Endodermal cell (in vitro differentiated cells): ENCODE measurements at regions not wholly inside any gene's neighbourhood (a gene's known extent, or its start where the extent isn't known, plus 50 kb on each side); places are given as distances from the start of the nearest gene placed in this dataset.

Experiments
- DNase-seq: peaks from one replicate; pipeline ENCODE4 v3.0.0-alpha.2; 2017
- H3K27ac ChIP-seq: 2 replicates; pipeline ENCODE4 v1.5.1; 2013; ENCODE audit warnings: mild to moderate bottlenecking, low read depth, low read length, moderate library complexity
- H3K27me3 ChIP-seq: 2 replicates; pipeline ENCODE4 v1.6.1; 2013; ENCODE audit warnings: mild to moderate bottlenecking, low read length, moderate library complexity; ENCODE audit not compliant: insufficient read depth, control insufficient read depth, poor library complexity, severe bottlenecking
- H3K36me3 ChIP-seq: 2 replicates; pipeline ENCODE4 v1.7.0; 2013; ENCODE audit warnings: mild to moderate bottlenecking, low read length, moderate library complexity; ENCODE audit not compliant: control insufficient read depth, insufficient read depth
- H3K4me1 ChIP-seq: one replicate; pipeline ENCODE4 v1.7.0; 2013; ENCODE audit warnings: low read length; ENCODE audit not compliant: control insufficient read depth, insufficient read depth
- H3K4me3 ChIP-seq: 2 replicates; pipeline ENCODE4 v1.5.1; 2013; ENCODE audit warnings: mild to moderate bottlenecking, low read length, moderate library complexity
- H3K9ac ChIP-seq: 2 replicates; pipeline ENCODE4 v1.6.1; 2013; ENCODE audit warnings: mild to moderate bottlenecking, low read length, moderate library complexity; ENCODE audit not compliant: poor library complexity, severe bottlenecking; ENCODE audit errors: extremely low read depth
- H3K9me3 ChIP-seq: 2 replicates; pipeline ENCODE4 v1.6.1; 2013; ENCODE audit warnings: mild to moderate bottlenecking, low read length, moderate library complexity; ENCODE audit not compliant: control insufficient read depth
- H3K27ac Mint-ChIP-seq: 2 replicates; pipeline ENCODE4 v1.8.0; 2020; ENCODE audit warnings: mixed read lengths
- H3K27me3 Mint-ChIP-seq: 2 replicates; pipeline ENCODE4 v1.8.0; 2021; ENCODE audit warnings: mild to moderate bottlenecking, mixed read lengths; ENCODE audit not compliant: insufficient read depth
- H3K36me3 Mint-ChIP-seq: 2 replicates; pipeline ENCODE4 v1.8.0; 2020; ENCODE audit warnings: low read depth, mixed read lengths
- H3K4me1 Mint-ChIP-seq: 2 replicates; pipeline ENCODE4 v1.8.0; 2020; ENCODE audit warnings: mixed read lengths
- H3K4me3 Mint-ChIP-seq: 2 replicates; pipeline ENCODE4 v1.8.0; 2020; ENCODE audit warnings: mild to moderate bottlenecking, moderate library complexity, mixed read lengths
- H3K9me3 Mint-ChIP-seq: 2 replicates; pipeline ENCODE4 v1.8.0; 2020; ENCODE audit warnings: mild to moderate bottlenecking, mixed read lengths
- CTCF ChIP-seq: fragments of 200-600 bp; sonication (generic); conservative IDR thresholded peaks from 2 replicates; pipeline ENCODE4 v1.5.0; 2021; ENCODE audit warnings: antibody characterized with exemption, mild to moderate bottlenecking
- WGBS, 2 experiments: methylation state at CpG; one replicate each; pipeline versions ENCODE4 v1.1.5 to v1.1.7; 2013; ENCODE audit warnings: missing lambda C conversion rate in 2 of 2, mixed read lengths in 1 of 2; ENCODE audit not compliant: insufficient coverage in 1 of 2, insufficient read length in 1 of 2; 5-methylcytosine and 5-hydroxymethylcytosine counted together

- no peak overlapping the region for H3K27ac Mint-ChIP-seq
- H3K27me3 Mint-ChIP-seq, result no peaks in the 10 kb centered on the region
- H3K36me3 Mint-ChIP-seq, result no peaks in the 10 kb centered on the region
These were observed 1200.0 kb downstream of the CDH11 start for GRCh38 chr16:63921737-63922295.

GRCh38 chr16:63913290-63913689, 1208.6 kb downstream of the CDH11 start:
- Histone ChIP-seq H3K9ac (no peak overlapping the region), H3K36me3 (no peaks in the 10 kb centered on the region), H3K4me3 (no peak overlapping the region), H3K27ac (no peak overlapping the region), H3K27me3 (no peaks in the 10 kb centered on the region), H3K4me1 (no peaks in the 10 kb centered on the region), H3K9me3 (no peaks in the 10 kb centered on the region)
- Mint-ChIP-seq H3K9me3 (peaks cover 1% of the 10 kb centered on the region), H3K36me3 (no peaks in the 10 kb centered on the region), H3K4me1 (no peaks in the 10 kb centered on the region), H3K4me3 (no peak overlapping the region), H3K27me3 (no peaks in the 10 kb centered on the region), H3K27ac (no peak overlapping the region)
- 100% methylated on average over 1 of the region's 1 CpG; no CpG with 5 or more reads in 1 of the 2 experiments for WGBS, 2 experiments
- TF ChIP-seq CTCF, result no peak
- DNase-seq, result no peak

More at GRCh38 chr16:63921737-63922295, 1200.0 kb downstream of the CDH11 start:
- Mint-ChIP-seq H3K4me3 (no peak overlapping the region), H3K4me1 (peaks cover 2% of the 10 kb centered on the region), H3K9me3 (peaks cover 20% of the 10 kb centered on the region)
- no peak for DNase-seq
- Histone ChIP-seq H3K9ac (no peak overlapping the region), H3K27ac (no peak overlapping the region), H3K36me3 (no peaks in the 10 kb centered on the region), H3K4me3 (no peak overlapping the region), H3K4me1 (no peaks in the 10 kb centered on the region), H3K9me3 (peaks cover 13% of the 10 kb centered on the region), H3K27me3 (no peaks in the 10 kb centered on the region)
- WGBS, 2 experiments, result 86 to 94% methylated on average over 3 of the region's 3 CpGs
- TF ChIP-seq CTCF, result no peak

- Mint-ChIP-seq H3K4me3 (no peak overlapping the region), H3K36me3 (no peaks in the 10 kb centered on the region), H3K4me1 (no peaks in the 10 kb centered on the region), H3K27me3 (no peaks in the 10 kb centered on the region), H3K27ac (no peak overlapping the region), H3K9me3 (no peaks in the 10 kb centered on the region)
- 88 to 90% methylated on average over 2 of the region's 2 CpGs for WGBS, 2 experiments
- Histone ChIP-seq H3K36me3 (no peaks in the 10 kb centered on the region), H3K4me1 (no peaks in the 10 kb centered on the region), H3K27ac (no peak overlapping the region), H3K9me3 (no peaks in the 10 kb centered on the region), H3K4me3 (no peak overlapping the region), H3K27me3 (no peaks in the 10 kb centered on the region), H3K9ac (no peak overlapping the region)
- no peak for TF ChIP-seq CTCF
- DNase-seq, result no peak
These were observed 1214.6 kb downstream of the CDH11 start for GRCh38 chr16:63907251-63907650.
